ENCODE measurements at regions not wholly inside any gene's neighbourhood (a gene's known extent, or its start where the extent isn't known, plus 50 kb on each side); places are given as distances from the start of the nearest gene placed in this dataset.

DNA sequence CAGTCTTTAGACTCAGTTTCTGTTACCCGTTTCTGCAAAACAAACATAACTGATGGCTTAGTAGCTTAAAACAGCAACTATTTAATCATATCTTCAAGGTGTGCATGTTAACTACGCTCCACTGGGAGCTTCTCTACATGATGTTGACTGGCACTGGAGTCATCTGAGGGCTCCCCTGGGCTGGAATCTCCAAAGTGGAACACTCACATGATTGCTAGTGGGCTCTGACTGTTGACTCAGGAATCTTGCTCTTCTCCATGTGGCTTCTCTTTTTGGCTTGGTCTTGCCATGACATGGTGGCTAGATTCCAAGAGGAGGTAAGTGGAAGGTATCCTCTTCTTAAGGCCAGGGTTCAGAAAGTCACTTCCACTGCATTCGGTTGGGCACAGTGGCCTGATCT is 160.8 kb downstream of the PMAIP1 start:
- Histone ChIP-seq H3K4me3 (ENCODE audit: low read length in 2 of 2) (no peak overlapping the region), H3K79me1 (ENCODE audit: low read depth, low read length) (no peaks in the 10 kb centered on the region), H3K23ac (ENCODE audit: low read depth, low read length, poor library complexity) (no peak overlapping the region), H3K4me2 (ENCODE audit: insufficient read depth, low read length, poor library complexity, severe bottlenecking) (no peak overlapping the region), H2BK120ac (ENCODE audit: low read depth, low read length) (no peak overlapping the region), H2BK15ac (ENCODE audit: low read length) (no peak overlapping the region), H2BK5ac (ENCODE audit: low read length) (no peak overlapping the region), H3K9ac (ENCODE audit: low read depth, low read length, poor library complexity) (no peak overlapping the region), H2BK12ac (ENCODE audit: low read length) (no peak overlapping the region), H3K27ac (replicated peaks; ENCODE audit: low read length) (no peak overlapping the region), H3K36me3 (replicated peaks in 1 of 2; ENCODE audit: control insufficient read depth in 2 of 2, insufficient read depth in 2 of 2, low read length in 2 of 2) (no peaks in the 10 kb centered on the region), H3K4ac (ENCODE audit: low read length) (no peak overlapping the region), H4K8ac (ENCODE audit: low read depth, low read length) (no peak overlapping the region), H4K91ac (ENCODE audit: low read depth, low read length, poor library complexity) (no peak overlapping the region), H2AFZ (ENCODE audit: low read length) (no peak overlapping the region), H3K27me3 (ENCODE audit: control insufficient read depth in 3 of 3, insufficient read depth in 3 of 3, low read depth in 1 of 3, low read length in 3 of 3) (no peaks in the 10 kb centered on the region), H2AK5ac (ENCODE audit: low read depth, low read length) (no peak overlapping the region), H3K14ac (ENCODE audit: low read length) (no peak overlapping the region), H3K18ac (ENCODE audit: low read length) (no peak overlapping the region), H3K9me3 (replicated peaks in 1 of 2; ENCODE audit: control insufficient read depth in 2 of 2, insufficient read depth in 1 of 2, low read depth in 1 of 2, low read length in 2 of 2) (no peaks in the 10 kb centered on the region), H3K4me1 (ENCODE audit: control insufficient read depth in 2 of 2, insufficient read depth in 1 of 2, low read depth in 1 of 2, low read length in 2 of 2) (no peaks in the 10 kb centered on the region)
- no CpG with 5 or more reads among the region's 3 CpGs for WGBS, 2 donors (ENCODE audit: extremely low coverage in 2 of 2, insufficient read length in 2 of 2, insufficient replicate concordance in 1 of 2)
- no peak for DNase-seq (ENCODE audit: low spot score)

DNA sequence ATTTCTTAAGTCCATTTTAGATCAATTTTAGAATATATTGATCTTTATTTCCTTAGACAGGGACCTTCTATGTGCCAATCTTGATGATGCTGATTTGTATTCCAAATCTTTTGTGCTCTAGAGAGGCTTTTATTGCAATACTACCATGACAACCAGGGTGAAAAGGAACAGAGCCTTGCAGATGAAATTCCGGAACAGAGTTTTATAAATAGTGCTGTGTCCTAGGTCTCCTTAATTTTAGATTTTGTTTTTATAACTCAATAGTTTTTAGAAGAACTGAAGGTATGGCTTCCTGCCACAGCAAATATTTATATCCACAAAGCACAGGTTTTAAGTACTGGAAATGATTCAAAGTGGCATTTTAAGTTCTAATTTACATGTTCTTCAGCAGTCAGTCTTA is 160.2 kb downstream of the PMAIP1 start:
- no peak overlapping the region for H3K27ac ChIP-seq (replicated peaks; ENCODE audit: low read length)
- H3K4me3 ChIP-seq (ENCODE audit: low read length in 2 of 2): no peak overlapping the region
- H2BK15ac ChIP-seq (ENCODE audit: low read length): no peak overlapping the region
- no peak overlapping the region for H2BK5ac ChIP-seq (ENCODE audit: low read length)
- H2BK12ac ChIP-seq (ENCODE audit: low read length): no peak overlapping the region
- H3K79me1 ChIP-seq (ENCODE audit: low read depth, low read length): no peaks in the 10 kb centered on the region
- no peak overlapping the region for H3K14ac ChIP-seq (ENCODE audit: low read length)
- H3K27me3 ChIP-seq (ENCODE audit: control insufficient read depth in 3 of 3, insufficient read depth in 3 of 3, low read depth in 1 of 3, low read length in 3 of 3): no peaks in the 10 kb centered on the region
- H2AFZ ChIP-seq (ENCODE audit: low read length): no peak overlapping the region
- H4K8ac ChIP-seq (ENCODE audit: low read depth, low read length): no peak overlapping the region
- H4K91ac ChIP-seq (ENCODE audit: low read depth, low read length, poor library complexity): no peak overlapping the region
- no peak overlapping the region for H3K23ac ChIP-seq (ENCODE audit: low read depth, low read length, poor library complexity)
- WGBS, 2 donors (ENCODE audit: extremely low coverage in 2 of 2, insufficient read length in 2 of 2, insufficient replicate concordance in 1 of 2): no CpG with 5 or more reads among the region's 1 CpG
- no peak overlapping the region for H3K18ac ChIP-seq (ENCODE audit: low read length)
- no peaks in the 10 kb centered on the region for H3K36me3 ChIP-seq (replicated peaks in 1 of 2; ENCODE audit: control insufficient read depth in 2 of 2, insufficient read depth in 2 of 2, low read length in 2 of 2)
- no peak overlapping the region for H3K9ac ChIP-seq (ENCODE audit: low read depth, low read length, poor library complexity)
- H3K4ac ChIP-seq (ENCODE audit: low read length): no peak overlapping the region
- no peaks in the 10 kb centered on the region for H3K4me1 ChIP-seq (ENCODE audit: control insufficient read depth in 2 of 2, insufficient read depth in 1 of 2, low read depth in 1 of 2, low read length in 2 of 2)
- H2AK5ac ChIP-seq (ENCODE audit: low read depth, low read length): no peak overlapping the region
- H3K9me3 ChIP-seq (replicated peaks in 1 of 2; ENCODE audit: control insufficient read depth in 2 of 2, insufficient read depth in 1 of 2, low read depth in 1 of 2, low read length in 2 of 2): no peaks in the 10 kb centered on the region
- no peak overlapping the region for H2BK120ac ChIP-seq (ENCODE audit: low read depth, low read length)
- no peak overlapping the region for H3K4me2 ChIP-seq (ENCODE audit: insufficient read depth, low read length, poor library complexity, severe bottlenecking)
- DNase-seq (ENCODE audit: low spot score): no peak

- Histone ChIP-seq H2AFZ (ENCODE audit: low read length) (no peak overlapping the region), H3K18ac (ENCODE audit: low read length) (no peak overlapping the region), H3K4me3 (ENCODE audit: low read length in 2 of 2) (no peak overlapping the region), H2AK5ac (ENCODE audit: low read depth, low read length) (no peak overlapping the region), H3K4ac (ENCODE audit: low read length) (no peak overlapping the region), H3K23ac (ENCODE audit: low read depth, low read length, poor library complexity) (no peak overlapping the region), H3K4me1 (ENCODE audit: control insufficient read depth in 2 of 2, insufficient read depth in 1 of 2, low read depth in 1 of 2, low read length in 2 of 2) (no peaks in the 10 kb centered on the region), H3K9me3 (replicated peaks in 1 of 2; ENCODE audit: control insufficient read depth in 2 of 2, insufficient read depth in 1 of 2, low read depth in 1 of 2, low read length in 2 of 2) (no peaks in the 10 kb centered on the region), H2BK120ac (ENCODE audit: low read depth, low read length) (no peak overlapping the region), H2BK12ac (ENCODE audit: low read length) (no peak overlapping the region), H3K27me3 (ENCODE audit: control insufficient read depth in 3 of 3, insufficient read depth in 3 of 3, low read depth in 1 of 3, low read length in 3 of 3) (no peaks in the 10 kb centered on the region), H4K8ac (ENCODE audit: low read depth, low read length) (no peak overlapping the region), H3K36me3 (replicated peaks in 1 of 2; ENCODE audit: control insufficient read depth in 2 of 2, insufficient read depth in 2 of 2, low read length in 2 of 2) (no peaks in the 10 kb centered on the region), H3K14ac (ENCODE audit: low read length) (no peak overlapping the region), H3K79me1 (ENCODE audit: low read depth, low read length) (no peaks in the 10 kb centered on the region), H3K4me2 (ENCODE audit: insufficient read depth, low read length, poor library complexity, severe bottlenecking) (no peak overlapping the region), H4K91ac (ENCODE audit: low read depth, low read length, poor library complexity) (no peak overlapping the region), H2BK15ac (ENCODE audit: low read length) (no peak overlapping the region), H2BK5ac (ENCODE audit: low read length) (no peak overlapping the region), H3K9ac (ENCODE audit: low read depth, low read length, poor library complexity) (no peak overlapping the region), H3K27ac (replicated peaks; ENCODE audit: low read length) (no peak overlapping the region)
- WGBS, 2 donors (ENCODE audit: extremely low coverage in 2 of 2, insufficient read length in 2 of 2, insufficient replicate concordance in 1 of 2): no CpG with 5 or more reads among the region's 3 CpGs
- DNase-seq (ENCODE audit: low spot score): no peak
Observed at GRCh38 chr18:60059216-60059615, 159.4 kb downstream of the PMAIP1 start.

DNA sequence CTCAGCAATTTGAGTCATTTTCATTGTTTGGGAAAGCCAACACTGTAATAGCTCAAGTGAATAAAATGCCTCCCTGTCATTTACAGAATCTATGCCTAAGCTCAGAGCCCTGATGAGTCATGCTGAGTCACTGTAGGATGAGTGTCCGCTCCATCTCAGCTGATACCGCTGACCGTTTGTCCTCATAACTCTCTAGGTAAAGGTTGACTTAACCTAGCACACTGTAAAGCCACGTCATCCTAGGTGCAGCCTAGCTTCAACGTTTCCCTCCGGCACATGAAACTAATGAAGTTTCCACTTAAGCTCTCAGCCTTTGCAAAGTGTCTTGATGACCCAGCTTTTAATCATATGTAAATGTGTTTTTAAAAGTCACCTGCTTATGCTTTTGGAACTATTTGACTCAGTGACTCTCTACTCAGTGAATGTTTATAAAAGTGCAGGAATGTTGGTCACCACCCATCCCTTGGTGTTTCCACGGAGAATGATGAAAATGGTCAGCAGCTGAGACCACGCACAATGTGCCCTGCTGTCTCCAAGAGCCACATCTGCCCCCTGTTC is 154.0 kb downstream of the PMAIP1 start:
- Histone ChIP-seq H3K79me1 (ENCODE audit: low read depth, low read length) (no peaks in the 10 kb centered on the region), H3K9ac (ENCODE audit: low read depth, low read length, poor library complexity) (no peak overlapping the region), H2AFZ (ENCODE audit: low read length) (no peak overlapping the region), H2BK12ac (ENCODE audit: low read length) (no peak overlapping the region), H4K8ac (ENCODE audit: low read depth, low read length) (no peak overlapping the region), H2BK5ac (ENCODE audit: low read length) (no peak overlapping the region), H3K14ac (ENCODE audit: low read length) (no peak overlapping the region), H3K36me3 (replicated peaks in 1 of 2; ENCODE audit: control insufficient read depth in 2 of 2, insufficient read depth in 2 of 2, low read length in 2 of 2) (no peaks in the 10 kb centered on the region), H3K4me1 (ENCODE audit: control insufficient read depth in 2 of 2, insufficient read depth in 1 of 2, low read depth in 1 of 2, low read length in 2 of 2) (no peaks in the 10 kb centered on the region), H3K4me2 (ENCODE audit: insufficient read depth, low read length, poor library complexity, severe bottlenecking) (no peak overlapping the region), H3K4me3 (ENCODE audit: low read length in 2 of 2) (no peak overlapping the region), H4K91ac (ENCODE audit: low read depth, low read length, poor library complexity) (no peak overlapping the region), H3K27me3 (ENCODE audit: control insufficient read depth in 3 of 3, insufficient read depth in 3 of 3, low read depth in 1 of 3, low read length in 3 of 3) (no peaks in the 10 kb centered on the region), H2BK120ac (ENCODE audit: low read depth, low read length) (no peak overlapping the region), H3K27ac (replicated peaks; ENCODE audit: low read length) (no peak overlapping the region), H3K23ac (ENCODE audit: low read depth, low read length, poor library complexity) (no peak overlapping the region), H3K18ac (ENCODE audit: low read length) (no peak overlapping the region), H3K4ac (ENCODE audit: low read length) (no peak overlapping the region), H3K9me3 (replicated peaks in 1 of 2; ENCODE audit: control insufficient read depth in 2 of 2, insufficient read depth in 1 of 2, low read depth in 1 of 2, low read length in 2 of 2) (no peaks in the 10 kb centered on the region), H2AK5ac (ENCODE audit: low read depth, low read length) (no peak overlapping the region), H2BK15ac (ENCODE audit: low read length) (no peak overlapping the region)
- no CpG with 5 or more reads among the region's 8 CpGs for WGBS, 2 donors (ENCODE audit: extremely low coverage in 2 of 2, insufficient read length in 2 of 2, insufficient replicate concordance in 1 of 2)
- DNase-seq (ENCODE audit: low spot score): no peak

All from neuronal stem cell (in vitro differentiated cells).